Activated T-helper 1 cell treated with anti-CD3 and anti-CD28 coated beads, Interleukin-12 subunit alpha, Interleukin-12 subunit beta, Interleukin-2, Interleukin-4 antibody, amounts not matched to agents 30 ng/mL and 10 ng/mL and 1 ng/mL, durations not matched to agents 14 hours and 24 hours and 36 hours (primary cell): ENCODE measurements at regions not wholly inside any gene's neighbourhood (a gene's known extent, or its start where the extent isn't known, plus 50 kb on each side); places are given as distances from the start of the nearest gene placed in this dataset.

Experiments used
- DNase-seq: peaks from one replicate; pipeline ENCODE4 v3.0.0; 2021; ENCODE audit warnings: low spot score
- H3K27ac Mint-ChIP-seq: one replicate; pipeline ENCODE4 v1.8.0; 2021; ENCODE audit warnings: mild to moderate bottlenecking, mixed read lengths
- H3K27me3 Mint-ChIP-seq: one replicate; pipeline ENCODE4 v1.8.0; 2022; ENCODE audit warnings: mild to moderate bottlenecking, moderate library complexity, mixed read lengths; ENCODE audit not compliant: insufficient read depth
- H3K36me3 Mint-ChIP-seq: one replicate; pipeline ENCODE4 v1.8.0; 2021; ENCODE audit warnings: low read depth, mixed read lengths
- H3K4me1 Mint-ChIP-seq: one replicate; pipeline ENCODE4 v1.8.0; 2021; ENCODE audit warnings: low read depth, mixed read lengths
- H3K4me3 Mint-ChIP-seq: one replicate; pipeline ENCODE4 v1.8.0; 2021; ENCODE audit warnings: mild to moderate bottlenecking, moderate library complexity, mixed read lengths
- H3K9me3 Mint-ChIP-seq: one replicate; pipeline ENCODE4 v1.8.0; 2021; ENCODE audit warnings: mixed read lengths
- intact Hi-C: fragments of 100-400 bp; cut with micrococcal nuclease; formaldehyde crosslinking; loops from one replicate; pipeline ENCODE4 v1.15.1; 2024

DNA sequence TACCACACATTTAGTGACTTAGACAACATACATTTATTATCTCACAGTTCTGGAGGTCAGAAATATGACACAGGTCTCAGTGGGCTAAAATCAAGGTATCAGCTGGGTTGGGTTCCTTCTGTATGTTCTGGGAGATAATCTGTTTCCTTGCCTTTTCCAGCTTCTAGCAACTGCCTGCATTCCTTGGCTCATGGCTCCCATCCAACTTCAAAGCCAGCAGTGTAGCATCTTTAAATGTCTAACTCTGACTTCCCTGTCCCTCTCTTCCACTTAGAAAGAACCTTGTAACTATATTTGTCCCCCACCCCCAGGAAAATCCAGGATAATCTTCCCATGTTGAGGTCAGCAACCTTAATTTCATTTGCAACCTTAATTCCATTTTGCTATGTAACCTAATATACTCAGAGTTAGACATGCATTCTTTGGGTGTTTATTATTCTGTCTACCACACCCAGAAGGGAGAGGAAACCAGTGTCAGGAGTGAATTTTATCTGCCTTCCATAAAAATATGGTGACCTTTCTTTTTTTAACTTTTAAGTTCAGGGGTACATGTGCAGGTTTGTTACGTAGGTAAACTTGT lies 57.3 kb upstream of the SMIM30 start:
- H3K4me1 Mint-ChIP-seq = no peaks in the 10 kb centered on the region
- no peaks in the 10 kb centered on the region for H3K36me3 Mint-ChIP-seq
- no peak overlapping the region for H3K27ac Mint-ChIP-seq
- intact Hi-C loops = no loop called here
- H3K9me3 Mint-ChIP-seq = no peaks in the 10 kb centered on the region
- no peak overlapping the region for H3K4me3 Mint-ChIP-seq
- DNase-seq = no peak
- no peaks in the 10 kb centered on the region for H3K27me3 Mint-ChIP-seq

DNA sequence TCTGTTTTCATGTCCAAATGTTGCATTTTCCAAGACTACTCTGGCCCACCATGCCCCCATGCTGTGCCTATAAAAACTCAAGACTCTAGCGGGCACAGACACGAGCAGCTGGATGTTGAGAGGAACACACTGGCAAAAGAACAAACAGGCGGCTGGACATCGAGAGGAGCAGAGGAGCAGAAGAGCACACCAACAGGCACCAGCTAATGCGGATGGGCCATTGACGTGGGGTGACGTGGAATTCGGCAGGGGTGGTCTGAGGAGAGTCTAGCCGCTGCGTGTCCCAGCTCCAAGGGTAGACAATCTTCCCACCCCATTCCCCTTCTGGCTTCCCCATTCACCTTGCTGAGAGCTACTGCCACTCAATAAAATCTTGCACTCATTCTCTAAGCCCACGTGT lies 54.4 kb upstream of the SMIM30 start:
- no peak overlapping the region for H3K4me3 Mint-ChIP-seq
- no peak for DNase-seq
- intact Hi-C loops = no loop called here
- H3K9me3 Mint-ChIP-seq = no peaks in the 10 kb centered on the region
- H3K36me3 Mint-ChIP-seq = no peaks in the 10 kb centered on the region
- H3K27me3 Mint-ChIP-seq = no peaks in the 10 kb centered on the region
- H3K27ac Mint-ChIP-seq = no peak overlapping the region
- H3K4me1 Mint-ChIP-seq = no peaks in the 10 kb centered on the region

DNA sequence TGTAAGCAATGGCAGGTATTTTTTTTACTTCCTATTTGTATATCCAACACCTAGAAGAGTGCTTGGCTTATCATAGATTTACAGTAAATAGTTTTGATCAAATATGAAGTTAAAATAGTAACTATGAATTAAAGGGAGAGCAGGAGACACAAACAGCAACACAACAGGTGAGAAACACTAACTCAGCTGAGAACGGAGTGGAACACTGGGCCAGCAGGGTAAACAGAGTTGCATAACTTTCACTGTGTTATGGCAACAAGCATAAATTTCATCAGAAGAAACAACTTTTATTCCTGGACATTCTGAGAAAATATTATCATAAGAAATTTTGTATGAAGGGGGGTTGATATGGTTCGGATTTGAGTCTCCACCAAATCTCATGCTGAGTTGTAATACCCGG lies 52.2 kb upstream of the SMIM30 start:
- Mint-ChIP-seq H3K4me3 (no peak overlapping the region), H3K27me3 (no peaks in the 10 kb centered on the region), H3K9me3 (no peaks in the 10 kb centered on the region), H3K27ac (no peak overlapping the region), H3K36me3 (no peaks in the 10 kb centered on the region), H3K4me1 (no peaks in the 10 kb centered on the region)
- no peak for DNase-seq
- intact Hi-C loops = no loop called here
